RWPE2 (cell line): ENCODE measurements at regions not wholly inside any gene's neighbourhood (a gene's known extent, or its start where the extent isn't known, plus 50 kb on each side); places are given as distances from the start of the nearest gene placed in this dataset.

Source experiments
- ATAC-seq: fragments of 200-7000 bp; cut with Tn5 transposase; 3 replicates; pipeline ENCODE4 v1.9.1; 2021; ENCODE audit warnings: low read depth
- DNase-seq: peaks from one replicate; pipeline ENCODE4 v3.0.0-alpha.2; 2020; ENCODE audit warnings: low spot score
- H3K27ac ChIP-seq: fragments of 450-650 bp; 2 replicates; pipeline ENCODE4 v1.5.1; 2017; ENCODE audit warnings: mild to moderate bottlenecking; ENCODE audit not compliant: poor library complexity, severe bottlenecking
- H3K27me3 ChIP-seq: fragments of 250-450 bp; sonication (Bioruptor Pico); 2 replicates; pipeline ENCODE4 v1.5.1; 2021; ENCODE audit warnings: mild to moderate bottlenecking, moderate library complexity; ENCODE audit not compliant: insufficient read depth, poor library complexity, severe bottlenecking
- H3K36me3 ChIP-seq: fragments of 250-450 bp; sonication (Bioruptor Pico); 2 replicates; pipeline ENCODE4 v1.5.1; 2020; ENCODE audit warnings: low read depth, mild to moderate bottlenecking, moderate library complexity
- H3K4me1 ChIP-seq: fragments of 250-450 bp; sonication (Bioruptor Pico); 2 replicates; pipeline ENCODE4 v1.5.1; 2021; ENCODE audit warnings: mild to moderate bottlenecking, moderate library complexity; ENCODE audit not compliant: insufficient read depth, poor library complexity, severe bottlenecking
- H3K4me3 ChIP-seq: fragments of 250-450 bp; sonication (Bioruptor Pico); 2 replicates; pipeline ENCODE4 v1.5.1; 2021; ENCODE audit warnings: mild to moderate bottlenecking, moderate library complexity; ENCODE audit not compliant: severe bottlenecking
- H3K9me3 ChIP-seq: fragments of 250-450 bp; sonication (Bioruptor Pico); 2 replicates; pipeline ENCODE4 v1.5.1; 2021; ENCODE audit warnings: mild to moderate bottlenecking, moderate library complexity; ENCODE audit not compliant: severe bottlenecking
- CTCF ChIP-seq: fragments of 450-650 bp; IDR thresholded peaks from one replicate; pipeline ENCODE4 v1.5.1; 2017; ENCODE audit warnings: mild to moderate bottlenecking, moderate library complexity; ENCODE audit not compliant: poor library complexity, severe bottlenecking

GRCh38 chr9:20255052-20255451 lies 367.2 kb downstream of the MLLT3 start:
- H3K9me3 ChIP-seq = no peaks in the 10 kb centered on the region
- H3K27me3 ChIP-seq = no peaks in the 10 kb centered on the region
- ATAC-seq = no peak
- no peak overlapping the region for H3K4me3 ChIP-seq
- H3K36me3 ChIP-seq = no peaks in the 10 kb centered on the region
- H3K4me1 ChIP-seq = no peaks in the 10 kb centered on the region
- no peak for DNase-seq
- TF ChIP-seq CTCF = no peak
- no peak overlapping the region for H3K27ac ChIP-seq

GRCh38 chr9:20253635-20254034 lies 368.7 kb downstream of the MLLT3 start:
- DNase-seq (no peak), ATAC-seq (no peak)
- Histone ChIP-seq H3K9me3 (no peaks in the 10 kb centered on the region), H3K27ac (no peak overlapping the region), H3K4me1 (no peaks in the 10 kb centered on the region), H3K27me3 (no peaks in the 10 kb centered on the region), H3K4me3 (no peak overlapping the region), H3K36me3 (no peaks in the 10 kb centered on the region)
- no peak for TF ChIP-seq CTCF

GRCh38 chr9:20252778-20253177 lies 369.5 kb downstream of the MLLT3 start:
- ATAC-seq = no peak
- no peaks in the 10 kb centered on the region for H3K9me3 ChIP-seq

GRCh38 chr9:20250791-20251190 lies 371.5 kb downstream of the MLLT3 start:
- ATAC-seq = no peak
- DNase-seq = no peak
- TF ChIP-seq CTCF = no peak
- Histone ChIP-seq H3K9me3 (no peaks in the 10 kb centered on the region), H3K4me3 (no peak overlapping the region), H3K4me1 (no peaks in the 10 kb centered on the region), H3K36me3 (no peaks in the 10 kb centered on the region), H3K27me3 (no peaks in the 10 kb centered on the region), H3K27ac (no peak overlapping the region)

More at GRCh38 chr9:20252778-20253177, 369.5 kb downstream of the MLLT3 start:
- no peak for DNase-seq
- H3K4me1 ChIP-seq = no peaks in the 10 kb centered on the region
- no peak overlapping the region for H3K27ac ChIP-seq
- no peak for TF ChIP-seq CTCF
- H3K36me3 ChIP-seq = no peaks in the 10 kb centered on the region
- no peak overlapping the region for H3K4me3 ChIP-seq
- H3K27me3 ChIP-seq = no peaks in the 10 kb centered on the region

- no peaks in the 10 kb centered on the region for H3K9me3 ChIP-seq
- H3K36me3 ChIP-seq = no peaks in the 10 kb centered on the region
- no peak overlapping the region for H3K27ac ChIP-seq
- no peak for DNase-seq
- H3K4me1 ChIP-seq = no peaks in the 10 kb centered on the region
- ATAC-seq = no peak
- H3K4me3 ChIP-seq = no peak overlapping the region
- no peak for TF ChIP-seq CTCF
- no peaks in the 10 kb centered on the region for H3K27me3 ChIP-seq
Observed at GRCh38 chr9:20244271-20244670, 378.0 kb downstream of the MLLT3 start.
